ENCODE measurements at regions not wholly inside any gene's neighbourhood (a gene's known extent, or its start where the extent isn't known, plus 50 kb on each side); places are given as distances from the start of the nearest gene placed in this dataset.

- no peak overlapping the region for H3K4me3 ChIP-seq (ENCODE audit: low read depth, low read length)
- TF ChIP-seq CTCF (IDR thresholded peaks at IDR 0.05; ENCODE audit: borderline replicate concordance, insufficient read depth, low read depth, low read length) = no peak
These were observed 550.1 kb downstream of the OMA1 start for GRCh38 chr1:57996400-57996799.

DNA sequence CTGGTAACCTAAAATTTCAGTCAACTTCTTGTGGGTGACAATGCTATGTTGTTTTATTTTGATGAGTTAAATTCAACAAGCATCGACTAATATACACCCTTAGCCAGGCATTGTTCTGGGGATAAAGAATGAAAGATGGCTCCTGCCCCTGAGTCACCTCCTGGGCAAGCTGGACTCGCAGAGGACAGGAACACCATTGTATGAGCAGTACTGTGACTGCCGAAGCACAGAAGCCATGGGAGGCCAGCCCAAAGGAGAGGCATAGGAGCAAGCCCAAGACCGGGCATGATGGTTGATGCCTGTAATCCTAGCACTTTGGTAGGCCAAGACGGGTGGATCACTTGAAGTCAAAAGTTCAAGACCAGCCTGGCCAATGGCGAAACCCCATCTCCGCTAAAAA lies 555.2 kb downstream of the OMA1 start:
- TF ChIP-seq CTCF (IDR thresholded peaks at IDR 0.05; ENCODE audit: borderline replicate concordance, insufficient read depth, low read depth, low read length) = no peak
- no peak overlapping the region for H3K4me3 ChIP-seq (ENCODE audit: low read depth, low read length)

DNA sequence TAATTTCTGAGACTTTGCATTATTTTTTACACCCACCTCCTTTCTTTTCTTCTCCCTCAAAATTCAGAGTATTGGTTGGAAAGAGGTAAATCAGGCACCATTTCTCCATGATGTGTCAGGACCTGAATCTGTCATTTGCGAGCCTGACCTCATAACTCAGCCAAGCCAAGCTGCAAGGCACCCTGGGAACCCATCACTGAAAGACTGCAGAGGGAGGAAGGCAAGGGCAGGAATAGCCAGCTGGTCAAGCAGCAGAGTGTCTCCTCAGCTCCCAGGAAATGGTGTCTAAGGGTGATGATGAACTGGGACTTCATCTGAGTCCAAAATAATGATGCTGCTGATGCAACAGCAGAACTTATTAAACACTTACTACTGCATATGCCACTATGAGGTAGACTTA lies 556.6 kb downstream of the OMA1 start:
- TF ChIP-seq CTCF (IDR thresholded peaks at IDR 0.05; ENCODE audit: borderline replicate concordance, insufficient read depth, low read depth, low read length) = no peak
- no peak overlapping the region for H3K4me3 ChIP-seq (ENCODE audit: low read depth, low read length)

DNA sequence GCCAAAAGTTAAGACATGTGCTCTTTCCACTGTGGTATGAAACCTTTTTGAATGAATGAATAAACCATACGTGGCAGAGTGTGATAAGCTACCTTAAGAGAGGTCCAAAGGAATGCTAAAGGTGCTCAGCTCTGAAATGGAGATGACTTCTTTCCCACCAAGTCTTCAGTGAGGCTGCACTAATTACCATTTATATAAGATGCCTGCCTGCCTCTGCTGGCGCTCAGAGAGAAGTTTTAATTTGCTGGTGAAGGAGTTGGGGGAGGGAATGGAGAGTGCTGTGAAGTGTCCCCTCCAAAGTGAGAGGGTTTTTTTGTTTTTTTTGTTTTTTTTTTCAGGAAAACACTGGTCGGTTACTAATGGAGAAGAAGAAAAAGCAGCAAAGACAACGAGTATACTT lies 559.0 kb downstream of the OMA1 start:
- no peak for TF ChIP-seq CTCF (IDR thresholded peaks at IDR 0.05; ENCODE audit: borderline replicate concordance, insufficient read depth, low read depth, low read length)
- H3K4me3 ChIP-seq (ENCODE audit: low read depth, low read length) = no peak overlapping the region

GRCh38 chr1:57986432-57986831 lies 560.1 kb downstream of the OMA1 start:
- no peak for TF ChIP-seq CTCF (IDR thresholded peaks at IDR 0.05; ENCODE audit: borderline replicate concordance, insufficient read depth, low read depth, low read length)
- no peak overlapping the region for H3K4me3 ChIP-seq (ENCODE audit: low read depth, low read length)

DNA sequence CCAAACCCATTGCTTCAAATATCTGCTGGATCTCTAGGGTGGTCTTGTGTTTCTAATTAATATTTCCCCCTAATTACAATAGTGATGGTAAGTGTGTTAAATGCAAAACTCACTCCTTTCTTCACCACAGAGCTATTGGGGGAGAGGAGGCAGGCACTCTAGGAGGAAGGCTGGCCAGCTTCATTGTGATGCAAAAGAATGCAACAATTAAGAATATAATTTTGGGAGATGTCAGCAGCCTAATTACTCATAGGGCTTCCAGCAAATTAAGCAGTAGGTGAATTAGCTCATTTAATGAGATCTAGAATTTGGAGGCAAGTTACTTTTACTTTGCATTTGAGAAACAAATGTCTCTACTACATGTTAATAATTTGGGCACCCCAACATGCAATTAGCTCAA lies 560.4 kb upstream of the DAB1 start:
- no peak for TF ChIP-seq CTCF (IDR thresholded peaks at IDR 0.05; ENCODE audit: borderline replicate concordance, insufficient read depth, low read depth, low read length)

GRCh38 chr1:57983441-57983840 lies 559.6 kb upstream of the DAB1 start:
- no peak for TF ChIP-seq CTCF (IDR thresholded peaks at IDR 0.05; ENCODE audit: borderline replicate concordance, insufficient read depth, low read depth, low read length)
- no peak overlapping the region for H3K4me3 ChIP-seq (ENCODE audit: low read depth, low read length)

More for the DNA sequence above, 560.4 kb upstream of the DAB1 start:
- no peak overlapping the region for H3K4me3 ChIP-seq (ENCODE audit: low read depth, low read length)
